ENCODE measurements at regions not wholly inside any gene's neighbourhood (a gene's known extent, or its start where the extent isn't known, plus 50 kb on each side); places are given as distances from the start of the nearest gene placed in this dataset.
"Not testable (repeated sequence)": the region's sequence is repeated elsewhere in the genome, so short reads cannot be mapped to it uniquely, and the experiment has no call there.

DNA sequence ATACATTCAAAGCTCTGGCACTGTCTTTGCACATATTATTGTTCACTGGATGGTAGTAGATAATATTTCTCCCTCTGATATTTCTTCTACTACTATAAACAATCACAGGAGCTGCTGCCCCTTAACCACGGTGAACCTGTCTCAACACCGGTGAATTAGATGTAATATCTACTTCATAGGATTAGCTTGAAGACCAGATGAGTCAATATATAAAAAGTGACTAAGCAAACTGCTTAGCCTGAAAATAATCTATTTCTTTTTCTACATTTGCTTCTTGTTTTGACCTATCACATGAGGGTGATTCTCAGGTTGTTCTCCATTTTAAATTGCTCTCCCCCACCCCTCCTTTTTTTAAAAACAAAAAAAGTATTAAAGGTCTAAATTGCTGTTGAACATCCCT lies 645.5 kb downstream of the ANKRD50 start:
- no peak for DNase-seq (ENCODE audit: insufficient read length)
- TF ChIP-seq POLR2A (IDR thresholded peaks at IDR 0.05; ENCODE audit: low read depth, low read length) = no peak
- TF ChIP-seq TAF1 (IDR thresholded peaks at IDR 0.05; ENCODE audit: borderline replicate concordance, low read depth, low read length) = no peak
- no peak for TF ChIP-seq POLR2AphosphoS5 (IDR thresholded peaks at IDR 0.05; ENCODE audit: low read depth, low read length)
- no peak for FAIRE-seq

DNA sequence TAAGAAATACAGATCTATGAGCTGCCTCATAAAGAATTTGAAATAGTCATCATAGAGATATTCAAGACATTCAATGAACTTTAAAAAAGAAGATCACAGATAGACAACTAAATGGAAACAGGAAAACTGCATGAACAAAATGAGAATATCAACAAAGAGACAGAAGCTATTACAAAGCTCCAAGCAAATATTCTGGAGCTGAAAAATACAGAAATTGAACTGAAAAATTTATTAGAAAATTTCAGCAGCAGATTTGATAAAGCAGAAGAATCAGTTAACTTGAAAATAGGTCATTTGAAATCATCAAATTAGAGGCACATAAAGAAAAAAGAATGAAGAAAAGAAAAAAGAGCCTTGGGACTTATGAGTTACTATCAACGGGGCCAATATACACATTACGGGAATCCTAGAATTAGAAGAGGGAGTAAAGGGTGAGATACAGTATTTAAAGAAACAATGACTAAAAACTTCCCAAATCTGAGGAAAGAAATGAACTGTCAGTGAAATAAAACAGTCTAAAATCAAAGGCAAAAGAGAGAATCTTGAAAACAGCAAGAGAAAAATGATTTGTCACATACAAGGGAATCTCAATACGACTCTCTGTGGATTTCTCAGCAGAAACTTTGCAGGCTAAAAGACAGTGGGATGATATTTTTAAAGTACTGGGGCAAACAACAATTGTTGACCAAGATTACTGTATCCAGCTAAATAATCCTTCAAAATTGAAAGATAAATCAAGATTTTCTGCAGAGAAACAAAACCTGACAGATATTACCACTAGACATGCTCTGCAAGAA lies 641.6 kb downstream of the ANKRD50 start:
- no peak for DNase-seq (ENCODE audit: insufficient read length)
- no peak for FAIRE-seq
- TF ChIP-seq POLR2AphosphoS5 (IDR thresholded peaks at IDR 0.05; ENCODE audit: low read depth, low read length) (no peak), POLR2A (IDR thresholded peaks at IDR 0.05; ENCODE audit: low read depth, low read length) (no peak), TAF1 (IDR thresholded peaks at IDR 0.05; ENCODE audit: borderline replicate concordance, low read depth, low read length) (no peak)

DNA sequence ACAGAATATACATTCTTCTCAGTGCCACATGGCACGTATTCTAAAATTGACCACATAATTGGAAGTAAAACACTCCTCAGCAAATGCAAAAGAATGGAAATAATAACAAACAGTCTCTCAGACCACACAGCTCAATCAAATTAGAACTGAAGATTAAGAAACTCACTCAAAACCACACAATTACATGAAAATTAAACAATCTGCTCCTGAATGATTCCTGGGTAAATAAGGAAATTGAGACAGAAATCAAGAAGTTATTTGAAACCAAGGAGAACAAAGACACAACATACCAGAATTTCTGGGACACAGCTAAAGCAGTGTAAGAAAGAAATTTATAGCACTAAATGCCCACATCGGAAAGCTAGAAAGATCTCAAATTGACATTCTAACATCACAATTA lies 637.3 kb downstream of the ANKRD50 start:
- FAIRE-seq; DNase-seq (ENCODE audit: insufficient read length): not testable (repeated sequence)

DNA sequence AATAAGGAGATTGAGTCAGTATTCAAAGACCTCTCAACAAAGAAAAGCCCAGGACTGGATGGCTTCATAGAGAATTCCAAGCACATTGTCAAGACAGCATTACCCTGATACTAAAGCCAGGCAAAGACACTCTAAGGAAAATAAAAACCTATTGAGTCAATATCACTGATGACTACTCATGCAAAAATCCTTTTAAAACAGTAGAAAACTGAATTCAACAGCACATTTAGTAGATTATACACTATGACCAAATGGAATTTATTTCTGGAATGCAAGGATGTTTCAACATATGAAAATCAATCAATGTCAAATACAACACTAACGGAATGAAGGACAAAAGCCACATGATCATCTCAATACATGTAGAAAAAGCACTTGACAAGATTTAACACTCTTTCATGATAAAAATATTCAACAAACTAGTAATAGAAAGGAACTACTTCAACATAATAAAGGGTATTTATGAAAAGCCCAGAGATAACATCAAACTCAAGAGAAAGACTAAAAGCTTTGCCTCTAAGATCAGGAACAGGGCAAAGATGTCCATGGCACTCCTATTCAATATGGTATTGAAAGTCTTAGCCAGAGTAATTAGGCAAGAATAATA lies 633.3 kb downstream of the ANKRD50 start:
- FAIRE-seq (no peak), DNase-seq (ENCODE audit: insufficient read length) (no peak)
- no peak for TF ChIP-seq POLR2AphosphoS5 (IDR thresholded peaks at IDR 0.05; ENCODE audit: low read depth, low read length)
- TF ChIP-seq POLR2A (IDR thresholded peaks at IDR 0.05; ENCODE audit: low read depth, low read length) = no peak
- TF ChIP-seq TAF1 (IDR thresholded peaks at IDR 0.05; ENCODE audit: borderline replicate concordance, low read depth, low read length) = no peak

DNA sequence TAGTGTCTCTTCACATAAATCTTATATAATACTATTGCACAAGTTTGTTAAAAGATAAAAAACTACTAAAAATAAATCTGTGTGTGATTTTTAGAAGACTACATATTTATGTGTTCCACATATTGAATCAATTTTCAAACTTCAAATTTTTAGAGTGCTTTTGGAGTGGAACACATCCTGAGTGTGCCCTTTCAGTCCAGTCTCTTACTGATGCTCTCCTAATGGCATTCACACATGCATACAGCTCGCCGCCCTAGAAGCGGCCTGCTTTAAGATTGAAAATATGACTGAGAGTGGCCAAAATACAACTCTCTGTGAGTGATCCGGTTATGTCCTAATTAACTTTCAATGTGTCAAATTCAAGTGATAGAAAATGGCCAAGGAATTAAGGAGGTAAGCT lies 628.8 kb downstream of the ANKRD50 start:
- no peak for TF ChIP-seq TAF1 (IDR thresholded peaks at IDR 0.05; ENCODE audit: borderline replicate concordance, low read depth, low read length)
- TF ChIP-seq POLR2A (IDR thresholded peaks at IDR 0.05; ENCODE audit: low read depth, low read length) = no peak
- TF ChIP-seq POLR2AphosphoS5 (IDR thresholded peaks at IDR 0.05; ENCODE audit: low read depth, low read length) = no peak
- DNase-seq (ENCODE audit: insufficient read length) (no peak), FAIRE-seq (no peak)

DNA sequence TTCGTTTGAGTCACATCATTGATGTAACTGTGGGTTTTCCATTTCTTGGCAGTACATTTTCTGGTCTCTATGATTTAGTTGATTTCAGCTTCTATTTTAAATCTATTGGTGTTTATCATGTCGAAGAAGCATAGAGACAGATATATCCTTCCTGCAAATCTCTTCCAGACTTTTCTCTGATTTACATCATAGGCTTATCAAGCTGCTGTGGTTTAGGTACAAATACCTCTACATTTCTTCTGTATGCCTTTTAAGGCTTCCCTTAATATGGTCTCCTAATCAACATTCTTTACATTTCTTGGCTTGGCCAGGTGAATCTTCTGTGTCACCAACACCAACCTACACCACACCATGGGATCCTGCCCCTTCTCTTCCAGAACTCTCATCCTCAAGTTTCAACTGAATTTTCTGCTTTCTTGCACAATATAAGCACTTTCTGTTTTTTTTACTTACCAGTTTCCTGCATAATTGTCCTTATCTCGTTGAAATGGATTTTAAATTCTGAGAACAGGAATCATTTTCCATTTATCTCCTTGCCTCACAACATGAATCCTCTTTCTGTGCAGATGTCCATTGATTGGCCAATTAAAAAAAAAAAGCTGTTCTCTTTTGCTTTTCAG lies 626.9 kb downstream of the ANKRD50 start:
- no peak for FAIRE-seq
- TF ChIP-seq TAF1 (IDR thresholded peaks at IDR 0.05; ENCODE audit: borderline replicate concordance, low read depth, low read length) (no peak), POLR2AphosphoS5 (IDR thresholded peaks at IDR 0.05; ENCODE audit: low read depth, low read length) (no peak), POLR2A (IDR thresholded peaks at IDR 0.05; ENCODE audit: low read depth, low read length) (no peak)
- DNase-seq (ENCODE audit: insufficient read length) = no peak

DNA sequence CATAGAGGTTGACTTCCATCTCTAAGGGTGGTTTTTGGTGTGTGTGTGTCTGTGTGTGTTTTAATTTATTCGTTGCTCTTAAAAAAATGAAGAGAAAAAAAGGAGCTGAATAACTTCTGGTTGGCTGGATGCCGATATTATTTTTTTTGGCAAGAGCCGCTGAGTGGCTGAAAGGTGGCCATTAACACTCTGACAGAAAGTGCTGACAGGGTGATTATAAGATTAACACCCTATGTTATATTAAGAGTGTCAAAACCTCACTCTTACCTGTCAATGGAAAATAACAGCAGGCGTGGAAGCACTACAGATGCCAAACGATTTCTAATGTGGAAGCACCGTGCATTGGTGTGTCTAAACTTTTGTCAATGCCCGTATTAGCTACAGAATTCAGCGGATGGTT lies 622.5 kb downstream of the ANKRD50 start:
- no peak for TF ChIP-seq TAF1 (IDR thresholded peaks at IDR 0.05; ENCODE audit: borderline replicate concordance, low read depth, low read length)
- TF ChIP-seq POLR2AphosphoS5 (IDR thresholded peaks at IDR 0.05; ENCODE audit: low read depth, low read length) = no peak
- TF ChIP-seq POLR2A (IDR thresholded peaks at IDR 0.05; ENCODE audit: low read depth, low read length) = no peak
- FAIRE-seq (no peak), DNase-seq (ENCODE audit: insufficient read length) (no peak)

DNA sequence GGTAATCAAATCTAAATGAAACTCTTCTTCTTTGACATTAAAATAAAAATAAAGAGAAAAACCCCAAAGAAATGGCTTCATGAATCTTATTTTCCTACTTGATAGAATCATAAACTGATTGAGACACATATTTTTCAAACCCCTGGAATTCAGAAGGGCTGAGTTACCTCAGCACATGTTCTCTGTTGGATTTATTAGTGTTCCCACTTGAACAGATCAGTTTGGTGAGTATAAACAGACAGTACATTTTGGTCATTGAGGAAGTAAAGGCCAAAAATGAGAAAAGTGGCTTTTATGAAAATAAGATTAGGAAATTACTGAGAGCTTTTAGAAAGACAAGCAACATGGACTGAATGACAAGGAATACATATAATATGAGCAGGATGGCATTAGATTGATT lies 620.4 kb downstream of the ANKRD50 start:
- FAIRE-seq (no peak), DNase-seq (ENCODE audit: insufficient read length) (no peak)
- TF ChIP-seq POLR2A (IDR thresholded peaks at IDR 0.05; ENCODE audit: low read depth, low read length) (no peak), TAF1 (IDR thresholded peaks at IDR 0.05; ENCODE audit: borderline replicate concordance, low read depth, low read length) (no peak), POLR2AphosphoS5 (IDR thresholded peaks at IDR 0.05; ENCODE audit: low read depth, low read length) (no peak)

DNA sequence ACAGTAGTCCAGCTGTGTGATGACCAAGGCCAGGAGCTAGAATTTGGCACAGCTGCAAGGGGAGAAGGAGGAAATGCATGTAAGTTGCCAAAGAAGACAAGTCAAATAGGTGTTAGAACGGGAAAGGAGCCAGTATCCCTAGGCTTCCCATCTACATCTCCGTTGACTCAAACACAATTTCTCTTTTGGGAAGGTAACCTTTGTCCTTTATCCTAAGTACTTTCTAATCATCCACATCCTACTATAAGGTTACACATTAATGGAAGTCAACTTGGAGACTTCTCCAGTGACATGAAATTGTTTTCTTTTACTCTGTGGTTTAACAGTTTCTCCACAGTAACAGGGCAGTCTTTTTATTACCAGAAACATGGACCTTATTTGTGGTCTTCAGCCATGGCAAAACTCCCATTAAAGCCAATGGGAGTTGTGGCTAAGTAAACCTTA lies 620.0 kb downstream of the ANKRD50 start:
- TF ChIP-seq POLR2AphosphoS5 (IDR thresholded peaks at IDR 0.05; ENCODE audit: low read depth, low read length) (no peak), TAF1 (IDR thresholded peaks at IDR 0.05; ENCODE audit: borderline replicate concordance, low read depth, low read length) (no peak), POLR2A (IDR thresholded peaks at IDR 0.05; ENCODE audit: low read depth, low read length) (no peak)
- DNase-seq (ENCODE audit: insufficient read length) (no peak), FAIRE-seq (no peak)

DNA sequence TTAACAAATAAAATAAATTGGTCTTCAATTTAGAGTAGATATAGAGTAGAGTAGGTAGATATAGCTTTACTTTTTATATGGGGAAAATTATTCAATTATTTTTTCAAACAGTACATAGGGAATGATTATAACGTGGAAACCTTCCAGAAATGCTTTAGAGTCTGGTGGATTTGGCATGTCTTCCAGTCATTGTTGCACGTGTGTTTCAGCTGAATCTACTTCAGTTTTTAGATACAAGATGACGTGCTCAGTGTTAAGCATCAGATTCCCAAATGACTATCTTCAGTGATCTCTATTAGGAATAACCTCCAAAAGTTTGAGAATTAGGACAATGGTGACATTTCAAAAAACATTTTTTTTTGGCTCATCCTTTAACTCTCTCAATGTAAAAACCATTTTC lies 616.9 kb downstream of the ANKRD50 start:
- FAIRE-seq = no peak
- TF ChIP-seq TAF1 (IDR thresholded peaks at IDR 0.05; ENCODE audit: borderline replicate concordance, low read depth, low read length) (no peak), POLR2AphosphoS5 (IDR thresholded peaks at IDR 0.05; ENCODE audit: low read depth, low read length) (no peak), POLR2A (IDR thresholded peaks at IDR 0.05; ENCODE audit: low read depth, low read length) (no peak)
- DNase-seq (ENCODE audit: insufficient read length) = no peak

DNA sequence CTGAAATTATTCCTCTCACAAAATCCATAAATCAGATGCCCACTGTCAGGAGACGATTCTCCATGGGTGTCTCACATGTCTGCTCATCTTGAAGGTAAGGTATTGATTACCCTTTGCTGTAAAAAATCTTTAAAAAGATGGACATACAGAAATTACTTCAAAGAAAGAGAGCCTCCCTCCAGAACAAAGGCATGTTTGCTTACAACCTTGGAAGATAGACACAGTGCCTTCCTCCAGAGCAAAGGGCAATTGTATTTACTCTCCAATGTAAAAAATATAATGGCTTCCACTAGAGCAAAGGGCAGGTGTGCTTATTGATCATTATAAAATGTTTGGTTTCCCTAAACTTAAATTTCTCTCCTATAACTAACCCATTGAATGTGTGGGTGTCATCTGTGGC lies 616.2 kb downstream of the ANKRD50 start:
- FAIRE-seq = no peak
- no peak for DNase-seq (ENCODE audit: insufficient read length)
- TF ChIP-seq POLR2A (IDR thresholded peaks at IDR 0.05; ENCODE audit: low read depth, low read length) = no peak
- no peak for TF ChIP-seq POLR2AphosphoS5 (IDR thresholded peaks at IDR 0.05; ENCODE audit: low read depth, low read length)
- TF ChIP-seq TAF1 (IDR thresholded peaks at IDR 0.05; ENCODE audit: borderline replicate concordance, low read depth, low read length) = no peak

DNA sequence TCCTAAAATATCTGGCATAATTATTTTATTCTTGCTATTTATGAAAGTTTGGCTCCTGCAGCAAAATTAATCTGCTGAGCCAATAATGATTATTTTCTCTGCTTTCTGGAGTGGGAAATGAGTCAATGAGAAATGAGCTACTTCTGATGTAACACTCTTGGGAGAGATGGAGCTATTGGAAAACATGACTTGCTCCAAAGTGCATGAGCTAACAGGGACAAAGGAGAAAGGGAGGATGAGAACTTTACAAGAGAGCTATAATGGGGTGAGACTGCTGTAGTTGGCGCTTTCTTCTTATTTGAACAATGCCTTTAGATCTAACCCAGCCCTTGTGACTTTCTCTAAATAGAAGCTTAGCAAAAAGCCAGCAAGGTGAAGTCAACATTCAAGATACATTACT lies 615.1 kb downstream of the ANKRD50 start:
- DNase-seq (ENCODE audit: insufficient read length) = no peak
- FAIRE-seq = no peak
- no peak for TF ChIP-seq TAF1 (IDR thresholded peaks at IDR 0.05; ENCODE audit: borderline replicate concordance, low read depth, low read length)

Measured in GM12892 (cell line).